ENCODE measurements at regions not wholly inside any gene's neighbourhood (a gene's known extent, or its start where the extent isn't known, plus 50 kb on each side); places are given as distances from the start of the nearest gene placed in this dataset.
A peak's percentile ranks its signal among the peaks of the same experiment; 100 is the strongest.

GRCh38 chr14:104422837-104423681 lies 156.5 kb upstream of the C14orf180 start:
- Histone ChIP-seq H4K20me1 (ENCODE audit: insufficient read depth, low read length) (no peaks in the 10 kb centered on the region), H3K27me3 (ENCODE audit: insufficient read depth, low read length) (no peaks in the 10 kb centered on the region), H3K27ac (ENCODE audit: low read depth, low read length) (no peak overlapping the region), H3K4me2 (ENCODE audit: insufficient read depth, low read length) (no peak overlapping the region), H3K36me3 (ENCODE audit: insufficient read depth, low read length) (no peaks in the 10 kb centered on the region), H3K4me1 (ENCODE audit: insufficient read depth, low read length) (no peaks in the 10 kb centered on the region), H3K79me2 (ENCODE audit: insufficient read depth, low read length) (no peaks in the 10 kb centered on the region), H2AFZ (ENCODE audit: low read length) (no peak overlapping the region), H3K4me3 (ENCODE audit: insufficient read depth, low read length) (no peak overlapping the region), H3K9me3 (ENCODE audit: low read depth, low read length) (no peaks in the 10 kb centered on the region)
- TF ChIP-seq, protein P1, sequence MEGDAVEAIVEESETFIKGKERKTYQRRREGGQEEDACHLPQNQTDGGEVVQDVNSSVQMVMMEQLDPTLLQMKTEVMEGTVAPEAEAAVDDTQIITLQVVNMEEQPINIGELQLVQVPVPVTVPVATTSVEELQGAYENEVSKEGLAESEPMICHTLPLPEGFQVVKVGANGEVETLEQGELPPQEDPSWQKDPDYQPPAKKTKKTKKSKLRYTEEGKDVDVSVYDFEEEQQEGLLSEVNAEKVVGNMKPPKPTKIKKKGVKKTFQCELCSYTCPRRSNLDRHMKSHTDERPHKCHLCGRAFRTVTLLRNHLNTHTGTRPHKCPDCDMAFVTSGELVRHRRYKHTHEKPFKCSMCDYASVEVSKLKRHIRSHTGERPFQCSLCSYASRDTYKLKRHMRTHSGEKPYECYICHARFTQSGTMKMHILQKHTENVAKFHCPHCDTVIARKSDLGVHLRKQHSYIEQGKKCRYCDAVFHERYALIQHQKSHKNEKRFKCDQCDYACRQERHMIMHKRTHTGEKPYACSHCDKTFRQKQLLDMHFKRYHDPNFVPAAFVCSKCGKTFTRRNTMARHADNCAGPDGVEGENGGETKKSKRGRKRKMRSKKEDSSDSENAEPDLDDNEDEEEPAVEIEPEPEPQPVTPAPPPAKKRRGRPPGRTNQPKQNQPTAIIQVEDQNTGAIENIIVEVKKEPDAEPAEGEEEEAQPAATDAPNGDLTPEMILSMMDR (IDR thresholded peaks at IDR 0.05; ENCODE audit: extremely low read depth, low read depth, low read length), result no peak
- DNase-seq (ENCODE audit: insufficient read length, low spot score, missing footprints), result peak; percentile 38

DNA sequence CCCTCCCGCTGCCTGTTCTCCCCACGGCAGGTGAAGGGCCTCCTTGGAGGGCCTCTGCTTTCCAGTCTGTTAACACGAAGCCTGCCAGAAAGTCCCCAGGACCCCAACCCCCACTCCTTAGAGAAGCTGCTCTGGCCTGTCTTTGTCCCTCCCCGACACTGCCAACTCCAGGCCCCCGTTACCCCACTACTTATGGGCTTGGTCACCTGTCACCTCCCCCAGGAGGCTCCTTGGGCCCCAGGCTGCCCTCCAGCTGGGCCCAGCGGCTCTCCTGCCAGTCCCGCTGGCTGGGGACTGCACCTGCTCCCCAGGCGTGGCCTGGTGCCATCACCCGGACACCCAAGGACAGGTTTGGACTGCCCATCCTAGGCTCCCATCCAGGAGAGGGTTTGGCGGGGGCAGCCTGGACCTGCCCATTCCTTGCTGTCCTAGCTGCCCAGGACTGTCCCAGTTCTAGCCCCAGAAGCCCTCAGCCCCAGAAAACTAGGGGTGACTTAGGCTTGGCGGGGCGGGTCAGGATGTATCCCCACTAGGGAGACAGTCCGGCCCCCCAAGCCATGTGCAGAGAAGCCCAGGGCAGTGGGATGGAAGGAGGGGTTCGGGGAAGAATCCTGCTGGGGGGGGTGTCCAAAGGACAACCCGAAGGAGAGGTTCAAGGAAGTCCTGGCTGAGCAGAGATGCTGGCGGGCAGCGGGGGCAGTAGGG lies 155.7 kb upstream of the C14orf180 start:
- Histone ChIP-seq H3K27me3 (ENCODE audit: insufficient read depth, low read length) (no peaks in the 10 kb centered on the region), H3K9me3 (ENCODE audit: low read depth, low read length) (no peaks in the 10 kb centered on the region), H3K4me2 (ENCODE audit: insufficient read depth, low read length) (no peak overlapping the region), H3K4me1 (ENCODE audit: insufficient read depth, low read length) (no peaks in the 10 kb centered on the region), H2AFZ (ENCODE audit: low read length) (no peak overlapping the region), H3K4me3 (ENCODE audit: insufficient read depth, low read length) (no peak overlapping the region), H3K36me3 (ENCODE audit: insufficient read depth, low read length) (no peaks in the 10 kb centered on the region), H3K79me2 (ENCODE audit: insufficient read depth, low read length) (no peaks in the 10 kb centered on the region), H3K27ac (ENCODE audit: low read depth, low read length) (no peak overlapping the region), H4K20me1 (ENCODE audit: insufficient read depth, low read length) (no peaks in the 10 kb centered on the region)
- DNase-seq (ENCODE audit: insufficient read length, low spot score, missing footprints), result peak; percentile 82
- TF ChIP-seq, protein P1 (IDR thresholded peaks at IDR 0.05; ENCODE audit: extremely low read depth, low read depth, low read length), result no peak

GRCh38 chr14:104424406-104425072 lies 155.0 kb upstream of the C14orf180 start:
- Histone ChIP-seq H3K79me2 (ENCODE audit: insufficient read depth, low read length) (no peaks in the 10 kb centered on the region), H3K27me3 (ENCODE audit: insufficient read depth, low read length) (no peaks in the 10 kb centered on the region), H3K4me2 (ENCODE audit: insufficient read depth, low read length) (no peak overlapping the region), H3K4me3 (ENCODE audit: insufficient read depth, low read length) (no peak overlapping the region), H4K20me1 (ENCODE audit: insufficient read depth, low read length) (no peaks in the 10 kb centered on the region), H2AFZ (ENCODE audit: low read length) (no peak overlapping the region), H3K4me1 (ENCODE audit: insufficient read depth, low read length) (no peaks in the 10 kb centered on the region), H3K36me3 (ENCODE audit: insufficient read depth, low read length) (no peaks in the 10 kb centered on the region), H3K9me3 (ENCODE audit: low read depth, low read length) (no peaks in the 10 kb centered on the region), H3K27ac (ENCODE audit: low read depth, low read length) (no peak overlapping the region)
- peak; percentile 66 for DNase-seq (ENCODE audit: insufficient read length, low spot score, missing footprints)
- TF ChIP-seq, protein P1 (IDR thresholded peaks at IDR 0.05; ENCODE audit: extremely low read depth, low read depth, low read length), result no peak
